ENCODE measurements at regions not wholly inside any gene's neighbourhood (a gene's known extent, or its start where the extent isn't known, plus 50 kb on each side); places are given as distances from the start of the nearest gene placed in this dataset.
"Not testable (repeated sequence)": the region's sequence is repeated elsewhere in the genome, so short reads cannot be mapped to it uniquely, and the experiment has no call there.

- no peak for TF ChIP-seq CTCF (IDR thresholded peaks at IDR 0.05)
- no peak for ATAC-seq
- intact Hi-C loops (cut with DNase I, micrococcal nuclease): no loop called here
Measured at GRCh38 chr2:208915401-208915800, 508.4 kb upstream of the MAP2 start.

GRCh38 chr2:208916881-208917280 is 507.0 kb upstream of the MAP2 start:
- intact Hi-C loops (cut with DNase I, micrococcal nuclease): no loop called here
- DNase-seq (no peak), ATAC-seq (no peak)
- Histone ChIP-seq H3K36me3 (ENCODE audit: low read depth) (no peaks in the 10 kb centered on the region), H3K4me3 (no peak overlapping the region), H3K9me3 (no peaks in the 10 kb centered on the region), H3K4me1 (ENCODE audit: low read depth) (no peaks in the 10 kb centered on the region)
- no peak for TF ChIP-seq CTCF (IDR thresholded peaks at IDR 0.05)

More at GRCh38 chr2:208915401-208915800, 508.4 kb upstream of the MAP2 start:
- Histone ChIP-seq H3K4me1 (ENCODE audit: low read depth) (no peaks in the 10 kb centered on the region), H3K36me3 (ENCODE audit: low read depth) (no peaks in the 10 kb centered on the region), H3K4me3 (no peak overlapping the region), H3K9me3 (no peaks in the 10 kb centered on the region)
- DNase-seq: no peak

GRCh38 chr2:208921358-208921757 is 502.5 kb upstream of the MAP2 start:
- H3K9me3 ChIP-seq; H3K4me3 ChIP-seq; DNase-seq; H3K36me3 ChIP-seq (ENCODE audit: low read depth); H3K4me1 ChIP-seq (ENCODE audit: low read depth); intact Hi-C loops (cut with DNase I, micrococcal nuclease); ATAC-seq: not testable (repeated sequence)

- Histone ChIP-seq H3K9me3 (no peaks in the 10 kb centered on the region), H3K4me1 (ENCODE audit: low read depth) (no peaks in the 10 kb centered on the region), H3K4me3 (no peak overlapping the region), H3K36me3 (ENCODE audit: low read depth) (no peaks in the 10 kb centered on the region)
- TF ChIP-seq CTCF (IDR thresholded peaks at IDR 0.05): no peak
- no peak for ATAC-seq
- DNase-seq: no peak
- intact Hi-C loops (cut with DNase I, micrococcal nuclease): no loop called here
Measured at GRCh38 chr2:208927867-208928266, 496.0 kb upstream of the MAP2 start.

- no peaks in the 10 kb centered on the region for H3K36me3 ChIP-seq (ENCODE audit: low read depth)
- no peak for DNase-seq
- no peak for ATAC-seq
- H3K9me3 ChIP-seq: no peaks in the 10 kb centered on the region
- no peak overlapping the region for H3K4me3 ChIP-seq
- intact Hi-C loops (cut with DNase I, micrococcal nuclease): no loop called here
- TF ChIP-seq CTCF (IDR thresholded peaks at IDR 0.05): no peak
- no peaks in the 10 kb centered on the region for H3K4me1 ChIP-seq (ENCODE audit: low read depth)
Measured at GRCh38 chr2:208929139-208929864, 494.5 kb upstream of the MAP2 start.

- no peaks in the 10 kb centered on the region for H3K36me3 ChIP-seq (ENCODE audit: low read depth)
- no peak overlapping the region for H3K4me3 ChIP-seq
- no peaks in the 10 kb centered on the region for H3K9me3 ChIP-seq
- no peak for TF ChIP-seq CTCF (IDR thresholded peaks at IDR 0.05)
- no peaks in the 10 kb centered on the region for H3K4me1 ChIP-seq (ENCODE audit: low read depth)
- intact Hi-C loops (cut with DNase I, micrococcal nuclease): no loop called here
- ATAC-seq (no peak), DNase-seq (no peak)
Measured at GRCh38 chr2:208929894-208930427, 493.9 kb upstream of the MAP2 start.
